H1 (cell line): ENCODE measurements at regions not wholly inside any gene's neighbourhood (a gene's known extent, or its start where the extent isn't known, plus 50 kb on each side); places are given as distances from the start of the nearest gene placed in this dataset.

ENCODE experiments used
- CTCF ChIA-PET: fragments of 300-600 bp; sonication (Branson Sonifier 250); formaldehyde crosslinking; loops from one replicate; lab custom pipeline; 2021; ENCODE audit not compliant: partially characterized antibody; lab: Charles Lee
- POLR2A ChIA-PET: fragments of 300-600 bp; sonication (Branson Sonifier 250); formaldehyde crosslinking; loops from one replicate; lab custom pipeline; 2021; ENCODE audit warnings: inconsistent platforms; ENCODE audit not compliant: partially characterized antibody; lab: Charles Lee
- DNase-seq, 2 experiments: peaks; one replicate each; pipeline versions ENCODE4 v3.0.0 to v3.0.0-alpha.2; 2010 to 2022; ENCODE audit warnings: low spot score in 2 of 2, low read depth in 1 of 2, mixed read lengths in 1 of 2
- FAIRE-seq: peaks from 2 replicates; lab custom pipeline; 2011; peaks lifted over from hg19 to GRCh38; lab: Jason Lieb, UNC
- H2AFZ ChIP-seq: 2 replicates; pipeline ENCODE4 v1.8.1; 2012; ENCODE audit warnings: low read length, inconsistent platforms
- H2AK5ac ChIP-seq: 2 replicates; pipeline ENCODE4 v1.6.1; 2013; ENCODE audit warnings: low read depth, low read length
- H2BK120ac ChIP-seq: replicated peaks from 2 replicates; pipeline ENCODE3; 2013; ENCODE audit warnings: low read depth, low read length, inconsistent platforms
- H2BK12ac ChIP-seq: 2 replicates; pipeline ENCODE4 v1.6.1; 2013; ENCODE audit warnings: low read depth, low read length
- H2BK15ac ChIP-seq: 2 replicates; pipeline ENCODE4 v1.6.1; 2013; ENCODE audit warnings: low read length
- H2BK20ac ChIP-seq: 2 replicates; pipeline ENCODE4 v1.6.1; 2013; ENCODE audit warnings: low read length
- H2BK5ac ChIP-seq: 2 replicates; pipeline ENCODE4 v1.6.1; 2013; ENCODE audit warnings: low read depth, low read length
- H3K14ac ChIP-seq: 2 replicates; pipeline ENCODE4 v1.6.1; 2013; ENCODE audit warnings: inconsistent platforms; ENCODE audit not compliant: insufficient read length
- H3K18ac ChIP-seq: 2 replicates; pipeline ENCODE4 v1.6.1; 2013; ENCODE audit warnings: low read length; ENCODE audit errors: extremely low read depth
- H3K23ac ChIP-seq: 2 replicates; pipeline ENCODE4 v1.6.1; 2013; ENCODE audit warnings: inconsistent platforms; ENCODE audit not compliant: insufficient read length
- H3K23me2 ChIP-seq: 2 replicates; pipeline ENCODE4 v1.6.1; 2013; ENCODE audit warnings: low read depth, low read length
- H3K27ac ChIP-seq: 2 replicates; pipeline ENCODE4 v1.6.1; 2011; ENCODE audit warnings: low read depth, low read length, inconsistent platforms
- H3K27me3 ChIP-seq, 4 experiments: replicated peaks in 1 of 4; 1 replicate in 1 of 4; 2 replicates in 3 of 4; pipeline versions ENCODE4 v1.6.1 to v1.8.1; 2011 to 2013; ENCODE audit warnings: low read length in 3 of 4, mild to moderate bottlenecking in 3 of 4, inconsistent platforms in 2 of 4, mixed read lengths in 2 of 4, moderate library complexity in 1 of 4; ENCODE audit not compliant: control insufficient read depth in 3 of 4, insufficient read depth in 3 of 4; ENCODE audit errors: extremely low read depth in 1 of 4
- H3K36me3 ChIP-seq, 4 experiments: 2 replicates each; pipeline versions ENCODE4 v1.6.1 to v1.8.1; 2011 to 2013; ENCODE audit warnings: mild to moderate bottlenecking in 4 of 4, low read length in 3 of 4, moderate library complexity in 2 of 4, control low read depth in 1 of 4, inconsistent platforms in 1 of 4; ENCODE audit not compliant: insufficient read depth in 4 of 4, control insufficient read depth in 2 of 4
- H3K4ac ChIP-seq: replicated peaks from 2 replicates; pipeline ENCODE3; 2013; ENCODE audit warnings: low read length, low read depth, mixed read lengths, inconsistent platforms; ENCODE audit not compliant: insufficient read length
- H3K4me1 ChIP-seq, 4 experiments: replicated peaks in 1 of 4; 1 replicate in 1 of 4; 2 replicates in 3 of 4; pipeline versions ENCODE4 v1.6.1 to v1.8.1; 2011 to 2013; ENCODE audit warnings: low read length in 3 of 4, inconsistent platforms in 2 of 4, mixed read lengths in 1 of 4; ENCODE audit not compliant: insufficient read depth in 4 of 4, control insufficient read depth in 3 of 4
- H3K4me2 ChIP-seq, 2 experiments: 2 replicates each; pipeline versions ENCODE4 v1.6.1 to v1.8.1; 2011 to 2013; ENCODE audit warnings: low read depth in 2 of 2, low read length in 2 of 2, control low read depth in 1 of 2, inconsistent platforms in 1 of 2, mild to moderate bottlenecking in 1 of 2; ENCODE audit not compliant: insufficient read depth in 1 of 2
- H3K4me3 ChIP-seq, 4 experiments: fragments of 200-600, 300-600 bp in 1 of 4; sonication (generic), shearing (Covaris generic), sonication (Bioruptor Twin) in 1 of 4; 2 replicates each; pipeline versions ENCODE4 v1.5.1 to v1.8.1; 2011 to 2016; ENCODE audit warnings: low read length in 4 of 4, low read depth in 3 of 4, control low read depth in 2 of 4, inconsistent platforms in 2 of 4, mild to moderate bottlenecking in 2 of 4, mixed read lengths in 1 of 4, moderate library complexity in 1 of 4; ENCODE audit not compliant: insufficient read depth in 2 of 4; ENCODE audit errors: extremely low read depth in 1 of 4
- H3K56ac ChIP-seq: replicated peaks from 2 replicates; pipeline ENCODE3; 2013; ENCODE audit warnings: low read depth, mild to moderate bottlenecking, mixed read lengths, low read length, inconsistent platforms; ENCODE audit not compliant: insufficient read length
- H3K79me1 ChIP-seq: 2 replicates; pipeline ENCODE4 v1.6.1; 2013; ENCODE audit warnings: low read depth, low read length, control low read depth
- H3K79me2 ChIP-seq, 2 experiments: 2 replicates each; pipeline versions ENCODE4 v1.6.1 to v1.8.1; 2012 to 2013; ENCODE audit warnings: low read length in 2 of 2, mild to moderate bottlenecking in 2 of 2, inconsistent platforms in 1 of 2; ENCODE audit not compliant: insufficient read depth in 2 of 2, control insufficient read depth in 1 of 2
- H3K9ac ChIP-seq, 4 experiments: replicated peaks in 1 of 4; 1 replicate in 1 of 4; 2 replicates in 3 of 4; pipeline versions ENCODE4 v1.6.1 to v1.8.1; 2011 to 2013; ENCODE audit warnings: low read depth in 3 of 4, low read length in 3 of 4, control low read depth in 2 of 4, mild to moderate bottlenecking in 2 of 4, moderate library complexity in 2 of 4, inconsistent platforms in 1 of 4; ENCODE audit errors: extremely low read depth in 1 of 4
- H3K9me3 ChIP-seq, 2 experiments: 2 replicates each; pipeline versions ENCODE4 v1.6.1 to v1.8.1; 2012 to 2013; ENCODE audit warnings: mild to moderate bottlenecking in 2 of 2, moderate library complexity in 2 of 2, control low read depth in 1 of 2, inconsistent platforms in 1 of 2, low read depth in 1 of 2, low read length in 1 of 2, mixed read lengths in 1 of 2; ENCODE audit not compliant: insufficient read depth in 2 of 2
- H4K20me1 ChIP-seq, 2 experiments: replicated peaks in 1 of 2; 2 replicates each; pipeline versions ENCODE3 to v1.8.1; 2011 to 2013; ENCODE audit warnings: inconsistent platforms in 2 of 2, low read length in 2 of 2, mild to moderate bottlenecking in 1 of 2; ENCODE audit not compliant: insufficient read depth in 2 of 2, control insufficient read depth in 1 of 2
- H4K5ac ChIP-seq: 2 replicates; pipeline ENCODE4 v1.6.1; 2013; ENCODE audit warnings: low read length, low read depth, mixed read lengths, inconsistent platforms; ENCODE audit not compliant: insufficient read length
- H4K8ac ChIP-seq: 2 replicates; pipeline ENCODE4 v1.8.0; 2013; ENCODE audit warnings: mild to moderate bottlenecking, moderate library complexity, low read length, inconsistent platforms; ENCODE audit not compliant: insufficient read depth; ENCODE audit errors: extremely low read depth
- H4K91ac ChIP-seq: replicated peaks from 2 replicates; pipeline ENCODE3; 2013; ENCODE audit warnings: low read length, mixed read lengths, inconsistent platforms; ENCODE audit not compliant: insufficient read length
- CBX5 ChIP-seq: fragments of 300-800, 300-1000 bp; sonication (generic); IDR thresholded peaks from 2 replicates; pipeline ENCODE4 v1.7.1; 2016; ENCODE audit warnings: antibody characterized with exemption, low read length, low read depth
- KDM4A ChIP-seq: IDR thresholded peaks from one replicate; pipeline ENCODE4 v1.7.1; 2012; ENCODE audit warnings: low read depth, mild to moderate bottlenecking, moderate library complexity, low read length, inconsistent platforms; ENCODE audit not compliant: severe bottlenecking
- RBBP5 ChIP-seq: IDR thresholded peaks from 2 replicates; pipeline ENCODE4 v1.7.1; 2012; ENCODE audit warnings: low read depth, mild to moderate bottlenecking, inconsistent platforms, low read length, moderate library complexity, borderline replicate concordance
- WGBS, 2 experiments: shearing (Covaris generic) in 1 of 2; methylation state at CpG; one replicate each; pipeline versions ENCODE4 v1.1.6 to v1.1.7; 2013 to 2015; ENCODE audit warnings: low lambda C conversion rate in 2 of 2, mixed read lengths in 2 of 2, inconsistent platforms in 1 of 2, low coverage in 1 of 2, missing lambda C conversion rate in 1 of 2; ENCODE audit not compliant: insufficient replicate concordance in 2 of 2, insufficient coverage in 1 of 2, insufficient read length in 1 of 2; ENCODE audit errors: extremely low coverage in 1 of 2, missing lambda C conversion rate in 1 of 2; 5-methylcytosine and 5-hydroxymethylcytosine counted together
- TF ChIP-seq, protein P1 (sequence below): IDR thresholded peaks from 2 replicates; pipeline ENCODE4 v1.6.1; 2011; ENCODE audit warnings: low read length, improper control_type of control experiment

DNA sequence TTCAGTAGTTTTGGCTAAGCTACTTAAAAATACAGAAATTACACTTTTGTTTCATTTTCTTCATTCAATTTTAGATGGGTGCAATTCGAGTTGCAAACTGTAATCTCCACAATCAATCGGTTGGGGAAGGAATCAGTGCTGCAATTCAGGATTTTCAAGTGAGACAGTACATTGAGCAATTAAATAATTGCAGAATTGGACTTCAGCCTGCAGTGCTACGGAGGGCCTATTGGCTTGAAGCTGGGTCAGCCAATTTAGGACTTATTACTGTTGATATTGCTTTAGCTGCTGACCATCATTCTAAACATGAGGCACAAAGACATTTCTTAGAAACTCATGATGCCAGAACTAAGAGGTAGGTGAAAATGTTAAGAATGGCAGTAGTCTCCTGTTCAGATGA lies 77.7 kb downstream of the BLTP1 start:
- FAIRE-seq, result no peak
- H3K14ac ChIP-seq, result no peak overlapping the region
- no peak overlapping the region for H2AK5ac ChIP-seq
- no peak overlapping the region for H2BK12ac ChIP-seq
- H3K79me1 ChIP-seq, result no peaks in the 10 kb centered on the region
- no peak overlapping the region for H3K9ac ChIP-seq
- no peak overlapping the region for H2BK5ac ChIP-seq
- H3K23me2 ChIP-seq, result no peaks in the 10 kb centered on the region
- no peak for DNase-seq
- H3K27me3 ChIP-seq, result no peaks in the 10 kb centered on the region
- H3K56ac ChIP-seq, result no peak overlapping the region
- no peak overlapping the region for H3K4me3 ChIP-seq
- no peak overlapping the region for H2AFZ ChIP-seq
- H3K23ac ChIP-seq, result no peak overlapping the region
- no peak overlapping the region for H4K91ac ChIP-seq
- H4K20me1 ChIP-seq, result no peaks in the 10 kb centered on the region
- no peak overlapping the region for H4K5ac ChIP-seq
- no peak overlapping the region for H3K4me2 ChIP-seq
- ChIA-PET CTCF (no interaction called here), POLR2A (no interaction called here)
- H3K36me3 ChIP-seq, result peaks cover 0 to 9% (median 0%) of the 10 kb centered on the region in 4 experiments; a peak in 1 of 8 replicates
- no peaks in the 10 kb centered on the region for H3K79me2 ChIP-seq
- 95% methylated on average over 3 of the region's 3 CpGs; no CpG with 5 or more reads in 1 of the 2 experiments for WGBS, 2 experiments
- H2BK120ac ChIP-seq, result no peak overlapping the region
- H3K18ac ChIP-seq, result no peak overlapping the region
- no peak overlapping the region for H2BK20ac ChIP-seq
- no peak overlapping the region for H4K8ac ChIP-seq
- H3K9me3 ChIP-seq, result no peaks in the 10 kb centered on the region
- H3K4ac ChIP-seq, result no peak overlapping the region
- no peak overlapping the region for H2BK15ac ChIP-seq
- no peaks in the 10 kb centered on the region for H3K4me1 ChIP-seq
- H3K27ac ChIP-seq, result no peak overlapping the region
- TF ChIP-seq KDM4A, result no peak
- no peak for TF ChIP-seq RBBP5
- TF ChIP-seq CBX5, result no peak
- TF ChIP-seq, protein P1, sequence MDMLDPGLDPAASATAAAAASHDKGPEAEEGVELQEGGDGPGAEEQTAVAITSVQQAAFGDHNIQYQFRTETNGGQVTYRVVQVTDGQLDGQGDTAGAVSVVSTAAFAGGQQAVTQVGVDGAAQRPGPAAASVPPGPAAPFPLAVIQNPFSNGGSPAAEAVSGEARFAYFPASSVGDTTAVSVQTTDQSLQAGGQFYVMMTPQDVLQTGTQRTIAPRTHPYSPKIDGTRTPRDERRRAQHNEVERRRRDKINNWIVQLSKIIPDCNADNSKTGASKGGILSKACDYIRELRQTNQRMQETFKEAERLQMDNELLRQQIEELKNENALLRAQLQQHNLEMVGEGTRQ, result no peak
